ENCODE measurements at regions not wholly inside any gene's neighbourhood (a gene's known extent, or its start where the extent isn't known, plus 50 kb on each side); places are given as distances from the start of the nearest gene placed in this dataset.

GRCh38 chr2:236718207-236718992, 148.8 kb downstream of the ACKR3 start:
- H3K27me3 ChIP-seq (ENCODE audit: control insufficient read depth, insufficient read depth, low read length): no peaks in the 10 kb centered on the region
- H3K4me3 Mint-ChIP-seq: no peak overlapping the region
- DNase-seq: no peak
- peaks cover 12% of the 10 kb centered on the region for H3K27me3 Mint-ChIP-seq
- no peaks in the 10 kb centered on the region for H3K4me1 ChIP-seq (ENCODE audit: control insufficient read depth, insufficient read depth, low read length, poor library complexity, severe bottlenecking)
- H3K9me3 ChIP-seq (ENCODE audit: control insufficient read depth in 2 of 2, low read length in 2 of 2): no peaks in the 10 kb centered on the region
- no peaks in the 10 kb centered on the region for H3K36me3 Mint-ChIP-seq
- peaks cover 0 to 3% (median 0%) of the 10 kb centered on the region in 7 donors for H3K9me3 Mint-ChIP-seq
- no peak for ATAC-seq (ENCODE audit: low read depth in 2 of 2)
- H3K4me3 ChIP-seq (ENCODE audit: low read depth, low read length): no peak overlapping the region
- H3K4me1 Mint-ChIP-seq: no peaks in the 10 kb centered on the region
- H3K27ac Mint-ChIP-seq: no peak overlapping the region
- H3K27ac ChIP-seq (ENCODE audit: insufficient read depth, low read length, poor library complexity, severe bottlenecking): no peak overlapping the region
- no peaks in the 10 kb centered on the region for H3K36me3 ChIP-seq (ENCODE audit: control insufficient read depth, insufficient read depth, low read length)

- Mint-ChIP-seq H3K27ac (no peak overlapping the region), H3K36me3 (no peaks in the 10 kb centered on the region), H3K9me3 (peaks cover 0 to 3% (median 0%) of the 10 kb centered on the region in 7 donors), H3K27me3 (peaks cover 12% of the 10 kb centered on the region), H3K4me1 (no peaks in the 10 kb centered on the region), H3K4me3 (no peak overlapping the region)
- no peak for DNase-seq
- Histone ChIP-seq H3K4me3 (ENCODE audit: low read depth, low read length) (no peak overlapping the region), H3K36me3 (ENCODE audit: control insufficient read depth, insufficient read depth, low read length) (no peaks in the 10 kb centered on the region), H3K27ac (ENCODE audit: insufficient read depth, low read length, poor library complexity, severe bottlenecking) (no peak overlapping the region), H3K27me3 (ENCODE audit: control insufficient read depth, insufficient read depth, low read length) (no peaks in the 10 kb centered on the region), H3K4me1 (ENCODE audit: control insufficient read depth, insufficient read depth, low read length, poor library complexity, severe bottlenecking) (no peaks in the 10 kb centered on the region), H3K9me3 (ENCODE audit: control insufficient read depth in 2 of 2, low read length in 2 of 2) (no peaks in the 10 kb centered on the region)
- ATAC-seq (ENCODE audit: low read depth in 2 of 2): no peak
Observed at GRCh38 chr2:236719192-236719635, 149.6 kb downstream of the ACKR3 start.

GRCh38 chr2:236720974-236721540, 151.4 kb downstream of the ACKR3 start:
- H3K36me3 Mint-ChIP-seq: no peaks in the 10 kb centered on the region
- Histone ChIP-seq H3K27ac (ENCODE audit: insufficient read depth, low read length, poor library complexity, severe bottlenecking) (no peak overlapping the region), H3K27me3 (ENCODE audit: control insufficient read depth, insufficient read depth, low read length) (no peaks in the 10 kb centered on the region), H3K36me3 (ENCODE audit: control insufficient read depth, insufficient read depth, low read length) (no peaks in the 10 kb centered on the region), H3K4me1 (ENCODE audit: control insufficient read depth, insufficient read depth, low read length, poor library complexity, severe bottlenecking) (no peaks in the 10 kb centered on the region), H3K4me3 (ENCODE audit: low read depth, low read length) (no peak overlapping the region), H3K9me3 (ENCODE audit: control insufficient read depth in 2 of 2, low read length in 2 of 2) (no peaks in the 10 kb centered on the region)
- ATAC-seq (ENCODE audit: low read depth in 2 of 2): no peak
- peaks cover 0 to 3% (median 0%) of the 10 kb centered on the region in 7 donors for H3K9me3 Mint-ChIP-seq
- no peak for DNase-seq
- H3K27ac Mint-ChIP-seq: no peak overlapping the region
- H3K27me3 Mint-ChIP-seq: peaks cover 7% of the 10 kb centered on the region
- H3K4me1 Mint-ChIP-seq: no peaks in the 10 kb centered on the region
- H3K4me3 Mint-ChIP-seq: no peak overlapping the region

- H3K4me3 ChIP-seq (ENCODE audit: low read depth, low read length): no peak overlapping the region
- Mint-ChIP-seq H3K4me1 (no peaks in the 10 kb centered on the region), H3K27me3 (peaks cover 4% of the 10 kb centered on the region), H3K27ac (no peak overlapping the region), H3K4me3 (no peak overlapping the region), H3K9me3 (peaks cover 0 to 2% (median 0%) of the 10 kb centered on the region in 7 donors), H3K36me3 (no peaks in the 10 kb centered on the region)
- H3K27me3 ChIP-seq (ENCODE audit: control insufficient read depth, insufficient read depth, low read length): no peaks in the 10 kb centered on the region
- H3K4me1 ChIP-seq (ENCODE audit: control insufficient read depth, insufficient read depth, low read length, poor library complexity, severe bottlenecking): no peaks in the 10 kb centered on the region
- no peak for DNase-seq
- no peak for ATAC-seq (ENCODE audit: low read depth in 2 of 2)
- H3K27ac ChIP-seq (ENCODE audit: insufficient read depth, low read length, poor library complexity, severe bottlenecking): no peak overlapping the region
- no peaks in the 10 kb centered on the region for H3K36me3 ChIP-seq (ENCODE audit: control insufficient read depth, insufficient read depth, low read length)
- no peaks in the 10 kb centered on the region for H3K9me3 ChIP-seq (ENCODE audit: control insufficient read depth in 2 of 2, low read length in 2 of 2)
Observed at GRCh38 chr2:236724200-236724599, 154.6 kb downstream of the ACKR3 start.

GRCh38 chr2:236726701-236727450, 157.3 kb downstream of the ACKR3 start:
- DNase-seq (no peak), ATAC-seq (ENCODE audit: low read depth in 2 of 2) (no peak)
- H3K27ac ChIP-seq (ENCODE audit: insufficient read depth, low read length, poor library complexity, severe bottlenecking): no peak overlapping the region
- H3K27ac Mint-ChIP-seq: no peak overlapping the region
- H3K4me3 Mint-ChIP-seq: peak overlapping the region in 1 of 4 donors; percentile 38
- H3K27me3 Mint-ChIP-seq: peaks cover 7% of the 10 kb centered on the region
- H3K4me1 ChIP-seq (ENCODE audit: control insufficient read depth, insufficient read depth, low read length, poor library complexity, severe bottlenecking): no peaks in the 10 kb centered on the region
- no peaks in the 10 kb centered on the region for H3K9me3 ChIP-seq (ENCODE audit: control insufficient read depth in 2 of 2, low read length in 2 of 2)
- no peaks in the 10 kb centered on the region for H3K36me3 Mint-ChIP-seq
- no peaks in the 10 kb centered on the region for H3K4me1 Mint-ChIP-seq
- H3K36me3 ChIP-seq (ENCODE audit: control insufficient read depth, insufficient read depth, low read length): no peaks in the 10 kb centered on the region
- H3K27me3 ChIP-seq (ENCODE audit: control insufficient read depth, insufficient read depth, low read length): no peaks in the 10 kb centered on the region
- H3K9me3 Mint-ChIP-seq: peaks cover 0 to 2% (median 0%) of the 10 kb centered on the region in 7 donors
- no peak overlapping the region for H3K4me3 ChIP-seq (ENCODE audit: low read depth, low read length)

GRCh38 chr2:236728916-236729670, 159.5 kb downstream of the ACKR3 start:
- no peak overlapping the region for H3K27ac Mint-ChIP-seq

GRCh38 chr2:236730393-236730792, 160.8 kb downstream of the ACKR3 start:
- Mint-ChIP-seq H3K27me3 (peaks cover 12% of the 10 kb centered on the region), H3K27ac (no peak overlapping the region), H3K4me1 (no peaks in the 10 kb centered on the region), H3K4me3 (no peak overlapping the region), H3K9me3 (no peaks in the 10 kb centered on the region), H3K36me3 (no peaks in the 10 kb centered on the region)
- Histone ChIP-seq H3K27me3 (ENCODE audit: control insufficient read depth, insufficient read depth, low read length) (no peaks in the 10 kb centered on the region), H3K27ac (ENCODE audit: insufficient read depth, low read length, poor library complexity, severe bottlenecking) (no peak overlapping the region), H3K36me3 (ENCODE audit: control insufficient read depth, insufficient read depth, low read length) (no peaks in the 10 kb centered on the region), H3K9me3 (ENCODE audit: control insufficient read depth in 2 of 2, low read length in 2 of 2) (no peaks in the 10 kb centered on the region), H3K4me3 (ENCODE audit: low read depth, low read length) (no peak overlapping the region), H3K4me1 (ENCODE audit: control insufficient read depth, insufficient read depth, low read length, poor library complexity, severe bottlenecking) (no peaks in the 10 kb centered on the region)
- no peak for DNase-seq
- no peak for ATAC-seq (ENCODE audit: low read depth in 2 of 2)

More at GRCh38 chr2:236728916-236729670, 159.5 kb downstream of the ACKR3 start:
- ATAC-seq (ENCODE audit: low read depth in 2 of 2) (no peak), DNase-seq (no peak)
- Mint-ChIP-seq H3K36me3 (no peaks in the 10 kb centered on the region), H3K4me1 (no peaks in the 10 kb centered on the region), H3K27me3 (peaks cover 12% of the 10 kb centered on the region), H3K4me3 (no peak overlapping the region), H3K9me3 (no peaks in the 10 kb centered on the region)
- H3K36me3 ChIP-seq (ENCODE audit: control insufficient read depth, insufficient read depth, low read length): no peaks in the 10 kb centered on the region
- no peaks in the 10 kb centered on the region for H3K9me3 ChIP-seq (ENCODE audit: control insufficient read depth in 2 of 2, low read length in 2 of 2)
- no peak overlapping the region for H3K27ac ChIP-seq (ENCODE audit: insufficient read depth, low read length, poor library complexity, severe bottlenecking)
- H3K4me1 ChIP-seq (ENCODE audit: control insufficient read depth, insufficient read depth, low read length, poor library complexity, severe bottlenecking): no peaks in the 10 kb centered on the region
- no peak overlapping the region for H3K4me3 ChIP-seq (ENCODE audit: low read depth, low read length)
- no peaks in the 10 kb centered on the region for H3K27me3 ChIP-seq (ENCODE audit: control insufficient read depth, insufficient read depth, low read length)

Data from CD4-positive, CD25-positive, alpha-beta regulatory T cell (primary cell).